ENCODE measurements at regions not wholly inside any gene's neighbourhood (a gene's known extent, or its start where the extent isn't known, plus 50 kb on each side); places are given as distances from the start of the nearest gene placed in this dataset.

- no peak for DNase-seq
Observed at GRCh38 chr6:156027248-156027626, 571.6 kb upstream of the NOX3 start.

DNA sequence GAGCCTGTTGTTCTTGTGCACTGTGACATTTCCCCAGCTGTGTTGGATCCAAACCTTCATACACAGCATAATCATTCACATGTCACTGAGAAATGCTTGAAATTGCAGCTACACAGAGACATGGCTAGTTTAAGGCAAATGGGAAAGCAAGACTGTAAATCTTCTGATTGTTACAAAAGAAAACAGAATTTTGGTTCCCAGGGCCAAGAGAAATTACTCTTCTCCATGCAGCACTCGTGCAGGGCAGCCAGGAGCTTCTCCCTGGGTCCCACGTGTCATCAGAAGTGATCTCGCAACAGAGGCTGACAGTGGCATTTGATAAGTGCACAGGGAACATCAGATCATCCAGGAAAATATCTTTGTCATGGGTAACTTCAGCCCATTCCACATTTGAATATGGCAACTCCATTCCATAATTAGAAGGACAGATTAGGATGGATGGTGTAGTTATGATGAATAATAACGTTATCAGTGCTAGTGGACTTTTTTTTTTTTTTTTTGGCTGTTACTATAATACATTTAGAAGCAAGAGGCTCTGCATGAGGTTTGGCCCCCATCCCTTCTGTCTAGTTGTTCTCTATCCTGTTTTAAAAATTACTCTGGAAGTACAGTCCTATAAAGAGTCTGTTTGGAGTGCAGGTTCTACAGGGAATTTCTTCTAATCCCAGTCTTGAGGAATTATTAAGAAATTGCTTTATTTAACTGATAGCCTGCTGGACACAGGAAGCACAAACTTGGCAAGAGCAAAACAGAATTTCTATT lies 571.0 kb upstream of the NOX3 start:
- no peak for DNase-seq

DNA sequence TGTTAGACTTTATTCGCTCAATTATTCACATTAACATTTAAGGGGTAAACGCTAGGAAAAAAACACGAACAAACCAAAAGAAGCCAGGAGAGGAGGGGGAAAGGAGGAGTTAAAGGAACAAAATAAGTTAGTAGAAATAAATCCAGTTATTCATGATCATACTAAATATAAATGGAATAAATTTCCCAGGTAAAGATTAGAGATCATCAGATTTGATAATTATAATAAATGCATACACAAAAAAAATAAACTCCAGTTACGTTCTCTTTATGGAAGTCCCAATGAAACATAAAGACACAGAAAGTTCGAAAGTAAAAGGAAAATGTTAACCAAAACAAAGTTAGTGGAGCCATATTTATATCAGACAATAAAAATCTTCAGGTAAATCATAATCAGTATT lies 568.7 kb upstream of the NOX3 start:
- DNase-seq = no peak

- no peak for DNase-seq
Observed at GRCh38 chr6:156021746-156022396, 566.2 kb upstream of the NOX3 start.

GRCh38 chr6:156017838-156018237 lies 562.2 kb upstream of the NOX3 start:
- DNase-seq = no peak

- DNase-seq = no peak
Observed at GRCh38 chr6:156016186-156016976, 560.7 kb upstream of the NOX3 start.

- DNase-seq = peak; percentile 13
Observed at GRCh38 chr6:156013155-156013554, 557.5 kb upstream of the NOX3 start.

GRCh38 chr6:156009656-156010055 lies 554.0 kb upstream of the NOX3 start:
- DNase-seq = no peak

DNA sequence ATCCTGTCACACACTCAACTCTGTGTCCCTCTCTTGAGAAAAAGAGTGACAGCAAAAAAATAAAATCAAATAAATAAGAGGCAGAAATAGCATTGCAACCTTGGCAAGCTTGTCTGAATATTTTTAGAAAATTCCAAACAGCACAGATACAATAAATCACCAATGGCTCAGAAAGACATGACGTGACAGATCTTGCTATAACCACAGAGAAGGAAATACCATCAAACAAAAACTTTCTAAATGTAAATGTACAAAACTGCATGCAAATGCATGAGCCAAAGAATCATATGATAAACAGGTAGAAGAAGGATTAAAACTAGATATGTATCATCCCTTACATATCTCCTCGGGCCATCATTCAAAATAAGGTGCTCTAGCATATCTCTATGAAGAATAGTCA lies 549.2 kb upstream of the NOX3 start:
- DNase-seq = no peak

DNA sequence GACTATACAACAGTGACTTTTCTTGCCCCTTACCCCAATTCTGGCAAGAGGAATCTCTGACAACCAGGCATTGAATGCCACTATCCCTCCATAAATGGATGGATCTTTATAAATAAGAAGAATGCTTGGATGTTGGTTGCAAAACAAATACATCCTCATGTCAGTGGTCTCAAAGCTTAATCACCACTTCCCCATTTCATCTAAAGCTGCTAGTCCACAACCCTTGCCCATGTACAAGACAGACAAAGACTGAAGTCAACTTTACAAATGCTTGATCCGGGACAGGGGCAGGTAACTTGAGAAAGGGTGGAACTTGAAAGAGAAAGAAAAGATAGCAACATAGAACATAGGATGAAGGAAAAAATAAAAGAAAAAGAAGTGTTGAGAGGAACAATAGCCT lies 540.5 kb upstream of the NOX3 start:
- no peak for DNase-seq

GRCh38 chr6:155995281-155995680 lies 539.6 kb upstream of the NOX3 start:
- no peak for DNase-seq

DNA sequence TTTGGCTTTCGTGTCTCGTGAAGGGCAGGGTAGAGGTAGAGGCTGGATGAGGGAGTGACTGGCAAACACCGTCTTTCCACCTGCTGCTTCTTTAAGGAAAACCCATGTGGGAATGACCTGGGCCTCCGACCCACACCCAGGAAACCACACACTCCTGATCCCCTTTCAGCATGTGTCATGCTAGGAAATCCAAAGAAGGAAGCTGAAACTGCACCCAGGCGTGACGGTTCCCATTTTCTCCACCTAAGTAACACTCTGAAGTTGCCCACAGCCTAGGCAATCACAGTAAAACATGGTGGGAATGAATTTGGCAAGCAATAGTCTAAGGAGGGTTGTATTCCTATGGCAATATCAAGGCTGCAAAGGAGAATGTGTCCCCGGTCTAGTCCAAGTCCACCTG lies 538.4 kb upstream of the NOX3 start:
- no peak for DNase-seq

GRCh38 chr6:155993240-155993639 lies 537.6 kb upstream of the NOX3 start:
- no peak for DNase-seq

GRCh38 chr6:155985660-155986138 lies 530.1 kb upstream of the NOX3 start:
- DNase-seq = no peak

- DNase-seq = no peak
Observed at GRCh38 chr6:155980768-155981079, 525.1 kb upstream of the NOX3 start.

DNA sequence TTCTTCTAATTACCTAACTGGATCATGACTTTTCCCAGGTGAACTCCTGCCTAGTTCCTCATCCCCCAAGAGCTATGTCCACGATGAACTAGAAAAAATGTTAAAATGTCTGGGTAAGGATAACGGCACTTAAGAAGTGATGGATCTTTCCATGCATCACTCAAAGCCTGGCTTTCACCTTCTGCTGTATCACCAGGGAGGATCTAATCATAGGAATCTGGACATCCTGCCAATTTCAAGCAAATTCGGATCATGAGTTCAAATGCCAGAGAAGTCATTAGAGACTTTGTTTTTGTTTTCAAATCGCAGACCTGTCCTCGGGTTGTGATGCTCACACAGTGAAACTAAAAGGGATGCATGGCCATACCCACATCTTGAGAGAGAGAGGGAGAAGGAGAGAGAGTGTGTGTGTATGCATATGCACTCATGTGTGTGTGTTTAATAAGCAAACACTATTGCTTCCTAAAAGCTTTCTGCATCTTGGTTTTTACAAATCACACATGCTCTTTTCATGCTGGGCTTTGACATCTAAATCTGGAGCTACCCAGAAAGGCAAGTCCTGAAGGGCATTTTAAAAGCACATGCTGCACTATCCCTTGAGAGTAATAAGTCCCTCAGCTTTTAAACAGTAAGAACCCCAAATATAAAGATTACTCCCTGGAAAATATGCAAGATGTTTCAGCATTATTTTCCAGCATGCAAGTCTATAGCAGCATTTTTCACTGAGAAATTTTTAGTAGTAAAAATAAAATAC lies 524.6 kb upstream of the NOX3 start:
- DNase-seq = no peak

DNA sequence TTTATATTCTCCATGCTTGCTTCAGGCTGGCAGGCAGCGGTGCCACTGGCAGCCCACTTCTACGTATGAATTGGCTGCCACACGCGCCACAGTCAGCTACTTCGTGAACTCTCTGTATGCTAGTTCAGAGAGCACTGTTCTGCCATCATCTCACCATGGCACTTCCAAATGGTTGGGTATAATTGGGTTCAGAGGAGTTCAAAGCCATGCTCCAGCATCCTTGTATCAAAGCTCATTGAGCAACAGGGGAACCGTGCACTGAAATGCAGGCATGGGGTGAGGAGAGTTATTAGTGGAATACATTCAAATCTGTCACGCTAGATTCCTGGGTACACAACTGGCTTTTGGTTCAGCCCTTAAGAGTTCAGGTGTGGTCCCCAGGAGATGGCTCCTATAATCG lies 519.9 kb upstream of the NOX3 start:
- no peak for DNase-seq

- no peak for DNase-seq
Observed at GRCh38 chr6:155974811-155975323, 519.2 kb upstream of the NOX3 start.

DNA sequence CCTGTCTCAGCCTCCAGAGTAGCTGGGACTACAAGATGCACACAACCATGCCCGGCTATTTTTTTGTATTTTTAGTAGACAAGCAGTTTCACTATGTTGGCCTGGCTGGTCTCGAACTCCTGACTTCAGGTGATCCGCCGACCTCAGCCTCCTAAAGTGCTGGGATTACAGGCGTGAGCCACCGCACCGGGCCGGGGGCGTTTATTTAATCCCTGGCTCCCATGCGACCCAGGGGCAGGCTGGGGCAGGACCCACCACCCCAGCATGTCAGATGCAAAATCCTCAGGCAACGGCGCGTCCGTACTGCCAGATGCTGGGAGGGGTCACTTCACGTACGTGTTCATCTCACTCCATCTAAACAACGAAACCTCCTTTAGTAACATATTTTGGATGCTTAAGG lies 518.7 kb upstream of the NOX3 start:
- DNase-seq = no peak

GRCh38 chr6:155970876-155971708 lies 515.5 kb upstream of the NOX3 start:
- no peak for DNase-seq

GRCh38 chr6:155970472-155970871 lies 514.8 kb upstream of the NOX3 start:
- no peak for DNase-seq

- no peak for DNase-seq
Observed at GRCh38 chr6:155968921-155969320, 513.3 kb upstream of the NOX3 start.

Data from GF-D8 (cell line).